GM12878 (cell line): ENCODE measurements at regions not wholly inside any gene's neighbourhood (a gene's known extent, or its start where the extent isn't known, plus 50 kb on each side); places are given as distances from the start of the nearest gene placed in this dataset.

Experiments
- CTCF ChIP-seq, 3 experiments: IDR thresholded peaks in 2 of 3; conservative IDR thresholded peaks in 1 of 3; 2 replicates each; pipeline ENCODE4 v1.5.1; 2011; ENCODE audit warnings: low read depth in 3 of 3, low read length in 3 of 3, mild to moderate bottlenecking in 3 of 3, control low read depth in 2 of 3, moderate library complexity in 2 of 3, inconsistent platforms in 1 of 3, mixed read lengths in 1 of 3; ENCODE audit not compliant: control insufficient read depth in 2 of 3, insufficient read depth in 1 of 3; ENCODE audit errors: extremely low read depth in 1 of 3
- E4F1 ChIP-seq: fragments of 450-650 bp; IDR thresholded peaks from 2 replicates; pipeline ENCODE4 v1.6.1; 2018; ENCODE audit warnings: borderline replicate concordance, mild to moderate bottlenecking; ENCODE audit not compliant: partially characterized antibody
- JUND ChIP-seq: IDR thresholded peaks from 2 replicates; pipeline ENCODE4 v1.6.1; 2012; ENCODE audit warnings: low read depth, mild to moderate bottlenecking, low read length, improper control_type of control experiment, moderate library complexity
- MXI1 ChIP-seq: fragments of 150-350 bp; IDR thresholded peaks from 2 replicates; pipeline ENCODE4 v1.6.1; 2011; ENCODE audit warnings: low read depth, mild to moderate bottlenecking, inconsistent platforms, low read length, improper control_type of control experiment
- NR2C2 ChIP-seq: IDR thresholded peaks from 2 replicates; pipeline ENCODE4 v1.6.1; 2011; ENCODE audit warnings: borderline replicate concordance, low read depth; ENCODE audit not compliant: control insufficient read depth, insufficient read length
- PML ChIP-seq: IDR thresholded peaks from 2 replicates; pipeline ENCODE4 v1.6.1; 2012; ENCODE audit warnings: low read length, inconsistent platforms
- POLR2AphosphoS2 ChIP-seq: IDR thresholded peaks from 2 replicates; pipeline ENCODE4 v1.6.1; 2011; ENCODE audit warnings: low read depth, mild to moderate bottlenecking, low read length, improper control_type of control experiment, moderate library complexity
- SP1 ChIP-seq: IDR thresholded peaks from one replicate; pipeline ENCODE4 v1.6.1; 2011; ENCODE audit warnings: low read depth, low read length
- TBL1XR1 ChIP-seq: IDR thresholded peaks from 2 replicates; pipeline ENCODE4 v1.6.1; 2012; ENCODE audit warnings: low read depth, low read length, improper control_type of control experiment

GRCh38 chr14:61894452-61895077 lies 132.3 kb downstream of the SNAPC1 start (continued):
- TF ChIP-seq E4F1: no peak
- TF ChIP-seq CTCF (IDR thresholded peaks at IDR 0.05 in 2 of 3, conservative IDR thresholded peaks at IDR 0.05 in 1 of 3; ENCODE audit: control insufficient read depth in 2 of 3, extremely low read depth in 1 of 3, insufficient read depth in 1 of 3, low read depth in 3 of 3, low read length in 3 of 3): peak; percentile 69 to 77 (median 69)
- no peak for TF ChIP-seq SP1
- TF ChIP-seq NR2C2: no peak
- no peak for TF ChIP-seq JUND
- TF ChIP-seq POLR2AphosphoS2: no peak
- no peak for TF ChIP-seq MXI1
- TF ChIP-seq TBL1XR1: no peak
- TF ChIP-seq PML: no peak
- TF ChIP-seq, all 136 proteins: peak for 4
